GM06990 (cell line): ENCODE measurements at regions not wholly inside any gene's neighbourhood (a gene's known extent, or its start where the extent isn't known, plus 50 kb on each side); places are given as distances from the start of the nearest gene placed in this dataset.

Source experiments
- DNase-seq: peaks from one replicate; pipeline ENCODE4 v3.0.0-alpha.2; 2011; ENCODE audit not compliant: insufficient read length; ENCODE audit errors: extremely low read depth
- H3K27me3 ChIP-seq: replicated peaks from 2 replicates; pipeline ENCODE4 v1.6.0; 2011; ENCODE audit warnings: low read length; ENCODE audit not compliant: control insufficient read depth, insufficient read depth
- H3K36me3 ChIP-seq: 2 replicates; pipeline ENCODE4 v1.5.1; 2011; ENCODE audit warnings: low read length; ENCODE audit not compliant: control insufficient read depth, insufficient read depth
- H3K4me3 ChIP-seq: replicated peaks from 2 replicates; pipeline ENCODE4 v1.5.1; 2011; ENCODE audit warnings: low read depth, mild to moderate bottlenecking, control low read depth, low read length
- TF ChIP-seq, protein P1 (sequence below): IDR thresholded peaks from 2 replicates; pipeline ENCODE4 v1.5.1; 2011; ENCODE audit warnings: low read length, control low read depth, mild to moderate bottlenecking, inconsistent platforms; ENCODE audit not compliant: insufficient read depth, poor library complexity, severe bottlenecking

GRCh38 chr18:1495387-1495786 lies 590.7 kb downstream of the ADCYAP1 start:
- Histone ChIP-seq H3K36me3 (no peaks in the 10 kb centered on the region), H3K4me3 (no peak overlapping the region), H3K27me3 (no peaks in the 10 kb centered on the region)
- TF ChIP-seq, protein P1, sequence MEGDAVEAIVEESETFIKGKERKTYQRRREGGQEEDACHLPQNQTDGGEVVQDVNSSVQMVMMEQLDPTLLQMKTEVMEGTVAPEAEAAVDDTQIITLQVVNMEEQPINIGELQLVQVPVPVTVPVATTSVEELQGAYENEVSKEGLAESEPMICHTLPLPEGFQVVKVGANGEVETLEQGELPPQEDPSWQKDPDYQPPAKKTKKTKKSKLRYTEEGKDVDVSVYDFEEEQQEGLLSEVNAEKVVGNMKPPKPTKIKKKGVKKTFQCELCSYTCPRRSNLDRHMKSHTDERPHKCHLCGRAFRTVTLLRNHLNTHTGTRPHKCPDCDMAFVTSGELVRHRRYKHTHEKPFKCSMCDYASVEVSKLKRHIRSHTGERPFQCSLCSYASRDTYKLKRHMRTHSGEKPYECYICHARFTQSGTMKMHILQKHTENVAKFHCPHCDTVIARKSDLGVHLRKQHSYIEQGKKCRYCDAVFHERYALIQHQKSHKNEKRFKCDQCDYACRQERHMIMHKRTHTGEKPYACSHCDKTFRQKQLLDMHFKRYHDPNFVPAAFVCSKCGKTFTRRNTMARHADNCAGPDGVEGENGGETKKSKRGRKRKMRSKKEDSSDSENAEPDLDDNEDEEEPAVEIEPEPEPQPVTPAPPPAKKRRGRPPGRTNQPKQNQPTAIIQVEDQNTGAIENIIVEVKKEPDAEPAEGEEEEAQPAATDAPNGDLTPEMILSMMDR: no peak
- DNase-seq: no peak

DNA sequence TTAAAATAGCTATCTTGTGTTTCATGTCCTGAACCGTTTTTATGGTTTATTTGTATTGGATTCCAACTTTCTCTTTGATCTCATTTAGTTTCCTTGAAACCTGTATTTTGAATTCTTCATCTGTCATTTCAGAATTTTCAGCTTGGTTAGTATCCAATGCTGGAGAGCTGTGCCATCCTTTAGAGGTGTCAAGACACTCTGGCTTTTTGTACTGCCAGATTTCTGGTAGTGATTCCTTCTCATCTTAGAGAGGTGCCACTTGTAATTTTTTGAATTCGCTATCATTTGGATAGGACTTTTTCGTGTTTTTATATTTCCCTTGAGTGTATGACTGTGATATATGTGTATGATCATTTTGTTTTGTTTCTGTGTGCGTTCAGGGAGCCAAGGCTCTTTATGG lies 591.4 kb downstream of the ADCYAP1 start:
- no peaks in the 10 kb centered on the region for H3K27me3 ChIP-seq
- no peak for DNase-seq
- TF ChIP-seq, protein P1: no peak
- H3K36me3 ChIP-seq: no peaks in the 10 kb centered on the region
- no peak overlapping the region for H3K4me3 ChIP-seq

DNA sequence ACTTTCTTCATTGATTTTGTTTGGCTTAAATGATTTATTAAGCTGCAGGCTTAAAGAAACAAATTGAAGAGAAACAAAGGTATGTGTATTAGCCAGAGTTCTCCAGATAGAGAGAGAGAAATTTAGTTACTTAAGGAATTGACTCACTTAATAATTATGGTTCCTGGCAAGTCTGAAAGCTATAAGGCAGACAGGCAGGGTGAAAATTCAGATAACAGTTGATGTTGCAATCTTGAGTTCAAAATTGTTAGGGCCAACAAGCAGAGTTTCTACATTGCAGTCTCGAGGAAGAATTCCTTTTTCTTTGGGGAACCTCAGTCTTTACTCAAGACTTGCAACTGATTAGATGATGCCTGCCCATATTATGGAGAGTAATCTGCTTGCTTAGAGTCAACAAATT lies 593.5 kb downstream of the ADCYAP1 start:
- no peak for DNase-seq
- TF ChIP-seq, protein P1: no peak
- Histone ChIP-seq H3K36me3 (no peaks in the 10 kb centered on the region), H3K27me3 (no peaks in the 10 kb centered on the region), H3K4me3 (no peak overlapping the region)

DNA sequence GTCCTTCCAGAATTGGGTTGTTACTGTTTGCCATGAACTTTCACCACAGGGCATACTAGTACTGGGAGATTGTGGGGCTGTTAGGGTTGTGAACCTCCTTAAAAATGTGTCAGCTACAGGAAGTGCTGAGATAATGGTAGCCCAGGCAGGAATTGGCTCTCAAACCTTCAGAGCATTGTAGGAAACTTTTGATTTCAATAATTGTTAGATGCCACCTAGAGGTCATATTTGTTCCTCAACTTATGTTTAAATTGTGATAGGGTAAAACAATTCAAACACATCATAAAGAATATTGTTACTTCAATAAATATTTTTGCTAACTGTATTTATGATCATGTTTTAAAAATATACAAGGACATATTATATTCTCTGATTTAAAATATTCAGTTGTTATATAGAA lies 594.6 kb downstream of the ADCYAP1 start:
- DNase-seq: no peak
- no peaks in the 10 kb centered on the region for H3K27me3 ChIP-seq
- no peak overlapping the region for H3K4me3 ChIP-seq
- no peaks in the 10 kb centered on the region for H3K36me3 ChIP-seq
- TF ChIP-seq, protein P1: no peak

GRCh38 chr18:1503847-1504246 lies 599.2 kb downstream of the ADCYAP1 start:
- Histone ChIP-seq H3K4me3 (no peak overlapping the region), H3K27me3 (no peaks in the 10 kb centered on the region), H3K36me3 (no peaks in the 10 kb centered on the region)
- TF ChIP-seq, protein P1: no peak
- no peak for DNase-seq

- Histone ChIP-seq H3K4me3 (no peak overlapping the region), H3K36me3 (no peaks in the 10 kb centered on the region), H3K27me3 (no peaks in the 10 kb centered on the region)
- TF ChIP-seq, protein P1: no peak
- no peak for DNase-seq
Measured at GRCh38 chr18:1505856-1506255, 601.2 kb downstream of the ADCYAP1 start.
